ENCODE measurements at regions not wholly inside any gene's neighbourhood (a gene's known extent, or its start where the extent isn't known, plus 50 kb on each side); places are given as distances from the start of the nearest gene placed in this dataset.

DNA sequence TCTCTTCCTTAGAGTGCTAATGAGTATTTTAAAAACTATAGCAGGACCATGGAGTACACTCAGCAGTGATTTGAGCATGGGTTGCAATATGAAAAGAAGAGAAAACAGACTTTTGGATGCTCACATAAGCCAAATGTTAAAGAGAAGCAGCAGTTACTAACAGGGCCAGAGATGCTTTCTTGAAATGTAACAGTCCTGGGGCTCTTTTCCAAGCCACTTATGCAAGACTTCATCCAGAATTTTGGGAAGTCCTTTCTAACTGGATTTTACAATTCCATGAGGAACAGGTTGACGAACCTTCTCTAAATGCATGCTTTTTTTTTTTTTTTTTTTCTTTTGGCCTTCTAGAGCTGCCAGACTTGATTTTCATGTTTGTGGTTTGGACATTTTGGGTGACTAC lies 282.0 kb downstream of the SEC23IP start:
- TF ChIP-seq, protein P1, sequence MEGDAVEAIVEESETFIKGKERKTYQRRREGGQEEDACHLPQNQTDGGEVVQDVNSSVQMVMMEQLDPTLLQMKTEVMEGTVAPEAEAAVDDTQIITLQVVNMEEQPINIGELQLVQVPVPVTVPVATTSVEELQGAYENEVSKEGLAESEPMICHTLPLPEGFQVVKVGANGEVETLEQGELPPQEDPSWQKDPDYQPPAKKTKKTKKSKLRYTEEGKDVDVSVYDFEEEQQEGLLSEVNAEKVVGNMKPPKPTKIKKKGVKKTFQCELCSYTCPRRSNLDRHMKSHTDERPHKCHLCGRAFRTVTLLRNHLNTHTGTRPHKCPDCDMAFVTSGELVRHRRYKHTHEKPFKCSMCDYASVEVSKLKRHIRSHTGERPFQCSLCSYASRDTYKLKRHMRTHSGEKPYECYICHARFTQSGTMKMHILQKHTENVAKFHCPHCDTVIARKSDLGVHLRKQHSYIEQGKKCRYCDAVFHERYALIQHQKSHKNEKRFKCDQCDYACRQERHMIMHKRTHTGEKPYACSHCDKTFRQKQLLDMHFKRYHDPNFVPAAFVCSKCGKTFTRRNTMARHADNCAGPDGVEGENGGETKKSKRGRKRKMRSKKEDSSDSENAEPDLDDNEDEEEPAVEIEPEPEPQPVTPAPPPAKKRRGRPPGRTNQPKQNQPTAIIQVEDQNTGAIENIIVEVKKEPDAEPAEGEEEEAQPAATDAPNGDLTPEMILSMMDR (conservative IDR thresholded peaks at IDR 0.05; ENCODE audit: low read depth, low read length) = no peak

DNA sequence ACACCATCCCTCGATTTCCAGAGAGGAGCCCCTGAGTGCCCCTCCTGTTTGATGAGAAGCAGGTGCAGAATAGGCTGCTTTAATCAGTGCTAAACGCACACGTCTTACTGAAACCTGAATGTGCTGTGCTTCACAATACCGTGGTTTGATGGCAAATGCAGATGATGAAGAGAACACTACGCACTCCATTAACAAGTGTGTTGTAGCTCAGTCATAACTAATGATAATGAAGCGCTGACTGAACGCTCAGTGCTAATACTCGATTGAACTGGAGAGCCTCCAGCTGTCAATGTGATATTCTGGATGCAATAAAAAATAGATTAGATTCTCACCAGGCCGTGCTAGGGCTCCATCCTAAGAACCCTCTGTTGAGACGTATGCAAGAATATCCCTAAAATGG lies 279.7 kb upstream of the PLPP4 start:
- H3K4me3 ChIP-seq (ENCODE audit: low read depth, low read length) = no peak overlapping the region
- DNase-seq (ENCODE audit: low read depth) = no peak
- TF ChIP-seq, protein P1 (conservative IDR thresholded peaks at IDR 0.05; ENCODE audit: low read depth, low read length) = no peak

More for the DNA sequence above, 282.0 kb downstream of the SEC23IP start:
- no peak for DNase-seq (ENCODE audit: low read depth)
- no peak overlapping the region for H3K4me3 ChIP-seq (ENCODE audit: low read depth, low read length)

DNA sequence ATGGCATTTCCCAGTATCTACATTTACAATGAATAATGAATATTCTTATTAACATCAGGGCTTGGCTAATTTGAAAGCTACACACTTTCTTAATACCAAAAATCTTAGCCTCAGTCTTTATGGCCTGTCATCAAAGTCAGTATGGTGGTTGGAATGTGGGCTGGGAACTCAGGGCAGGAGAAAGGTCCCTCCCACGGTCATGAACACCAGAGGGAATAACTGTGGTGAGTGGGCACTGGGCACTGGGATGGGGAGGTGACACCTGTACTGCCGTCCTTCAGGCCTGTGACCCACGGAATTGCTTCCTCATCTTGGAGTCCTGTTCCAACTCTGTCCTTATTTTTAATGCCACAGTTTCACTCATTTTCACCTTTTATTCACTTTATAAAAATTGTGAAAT lies 276.9 kb upstream of the PLPP4 start:
- TF ChIP-seq, protein P1 (conservative IDR thresholded peaks at IDR 0.05; ENCODE audit: low read depth, low read length) = no peak
- DNase-seq (ENCODE audit: low read depth) = no peak
- no peak overlapping the region for H3K4me3 ChIP-seq (ENCODE audit: low read depth, low read length)

DNA sequence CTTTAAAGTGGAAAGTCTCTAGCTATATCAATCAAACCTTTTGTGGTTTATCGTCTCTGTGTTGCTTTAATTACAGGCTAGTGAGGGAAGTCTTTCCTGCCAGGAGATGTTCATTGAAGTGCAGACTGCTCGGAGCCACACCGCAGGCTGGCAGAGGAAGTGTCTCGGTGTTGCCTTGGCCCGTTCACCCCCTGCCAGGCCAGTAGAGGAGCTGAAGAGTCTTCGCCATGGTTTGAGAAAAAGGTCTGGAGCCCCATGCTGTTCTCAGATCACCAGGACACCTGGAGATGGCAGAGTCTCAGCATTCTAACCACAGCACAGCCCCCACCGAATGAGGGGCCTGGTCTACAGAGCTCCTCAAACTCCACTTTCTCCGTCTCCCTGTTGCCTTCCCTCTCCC lies 275.9 kb upstream of the PLPP4 start:
- H3K4me3 ChIP-seq (ENCODE audit: low read depth, low read length) = no peak overlapping the region
- no peak for DNase-seq (ENCODE audit: low read depth)
- TF ChIP-seq, protein P1 (conservative IDR thresholded peaks at IDR 0.05; ENCODE audit: low read depth, low read length) = no peak

DNA sequence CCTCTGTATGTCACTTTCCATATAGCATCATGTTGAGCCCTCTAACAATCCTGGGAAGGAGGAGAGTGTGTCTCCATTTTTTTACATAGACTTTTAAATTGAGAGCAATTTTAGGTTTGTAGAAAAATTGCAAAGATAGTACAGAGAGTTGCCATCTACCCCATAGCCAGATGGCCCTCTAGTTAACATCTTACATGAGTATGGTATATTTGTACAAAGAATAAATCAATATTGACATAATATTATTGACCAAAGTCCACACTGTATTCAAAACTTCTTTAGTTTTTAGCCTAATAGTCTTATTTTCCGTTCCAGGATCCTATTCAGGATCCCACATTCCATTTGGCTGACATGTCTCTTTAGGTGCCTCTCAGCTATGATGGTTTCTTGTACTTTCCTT lies 274.6 kb upstream of the PLPP4 start:
- no peak overlapping the region for H3K4me3 ChIP-seq (ENCODE audit: low read depth, low read length)
- TF ChIP-seq, protein P1 (conservative IDR thresholded peaks at IDR 0.05; ENCODE audit: low read depth, low read length) = no peak
- DNase-seq (ENCODE audit: low read depth) = no peak

DNA sequence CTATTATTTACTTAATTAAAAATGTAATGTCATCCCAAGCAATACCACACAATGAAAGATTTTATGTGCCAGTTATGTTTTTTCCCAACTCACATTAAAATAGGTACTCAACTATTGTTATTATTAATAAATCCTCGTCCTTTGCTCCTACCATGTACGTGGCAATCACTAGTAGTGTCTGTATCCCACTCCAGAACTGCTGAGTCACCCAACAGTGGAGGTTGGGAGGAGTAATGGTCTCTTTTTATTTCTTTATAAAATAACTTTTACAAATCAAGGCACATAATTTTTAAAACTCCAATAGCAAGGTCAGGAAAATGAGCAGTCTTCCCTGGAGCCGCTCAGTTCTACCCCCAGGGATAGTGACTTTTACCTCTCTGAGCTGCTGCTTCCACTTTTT lies 273.5 kb upstream of the PLPP4 start:
- no peak for DNase-seq (ENCODE audit: low read depth)
- no peak overlapping the region for H3K4me3 ChIP-seq (ENCODE audit: low read depth, low read length)
- TF ChIP-seq, protein P1 (conservative IDR thresholded peaks at IDR 0.05; ENCODE audit: low read depth, low read length) = no peak

DNA sequence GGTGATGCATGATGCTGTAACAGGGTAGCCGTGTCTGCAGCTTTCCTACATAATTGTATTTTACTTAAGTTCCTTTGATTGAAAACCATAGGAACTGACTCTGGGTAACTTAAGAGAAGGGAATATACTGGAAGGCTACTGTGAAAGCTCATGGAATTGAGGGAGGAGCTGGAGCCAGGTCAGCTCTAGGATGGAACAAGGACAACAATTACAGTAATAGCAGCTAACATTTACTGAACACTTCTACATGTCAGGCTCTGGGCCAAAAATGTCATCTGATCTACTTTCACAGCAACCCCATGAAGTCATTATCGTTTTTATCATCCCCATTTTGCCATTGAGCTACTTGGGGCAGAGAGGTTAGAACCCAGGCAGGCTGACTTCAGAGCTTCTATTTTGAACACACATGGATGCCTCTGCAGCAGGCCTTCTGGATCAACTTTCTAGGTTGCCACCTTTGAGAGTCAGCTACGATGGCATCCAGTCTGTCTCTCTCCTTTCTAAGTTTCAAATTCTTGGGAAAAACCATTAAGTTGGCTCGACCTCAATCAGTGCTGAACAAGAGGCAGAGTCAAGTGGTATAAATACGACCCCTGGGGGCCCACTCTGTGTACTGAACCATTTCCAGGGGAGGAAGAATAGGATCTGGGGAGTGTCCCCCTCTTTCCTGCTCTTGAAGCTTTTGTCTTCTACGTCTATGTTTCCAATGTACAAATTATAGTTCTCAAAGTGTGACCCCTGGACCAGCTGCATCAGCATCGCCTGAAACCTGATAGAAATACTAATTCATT lies 272.3 kb upstream of the PLPP4 start:
- no peak for DNase-seq (ENCODE audit: low read depth)
- TF ChIP-seq, protein P1 (conservative IDR thresholded peaks at IDR 0.05; ENCODE audit: low read depth, low read length) = no peak
- no peak overlapping the region for H3K4me3 ChIP-seq (ENCODE audit: low read depth, low read length)

Data from choroid plexus epithelial cell (primary cell).